Activated CD4-positive, alpha-beta T cell treated with anti-CD3 and anti-CD28 coated beads, Interleukin-2, Interleukin-4, amounts not matched to agents 100 ng/mL and 50 ng/mL, durations not matched to agents 16 hours and 8 hours (primary cell): ENCODE measurements at regions not wholly inside any gene's neighbourhood (a gene's known extent, or its start where the extent isn't known, plus 50 kb on each side); places are given as distances from the start of the nearest gene placed in this dataset.
"Not testable (repeated sequence)": the region's sequence is repeated elsewhere in the genome, so short reads cannot be mapped to it uniquely, and the experiment has no call there.

Experiments used
- DNase-seq: peaks from one replicate; pipeline ENCODE4 v3.0.0-alpha.2; 2020; ENCODE audit warnings: low spot score

DNA sequence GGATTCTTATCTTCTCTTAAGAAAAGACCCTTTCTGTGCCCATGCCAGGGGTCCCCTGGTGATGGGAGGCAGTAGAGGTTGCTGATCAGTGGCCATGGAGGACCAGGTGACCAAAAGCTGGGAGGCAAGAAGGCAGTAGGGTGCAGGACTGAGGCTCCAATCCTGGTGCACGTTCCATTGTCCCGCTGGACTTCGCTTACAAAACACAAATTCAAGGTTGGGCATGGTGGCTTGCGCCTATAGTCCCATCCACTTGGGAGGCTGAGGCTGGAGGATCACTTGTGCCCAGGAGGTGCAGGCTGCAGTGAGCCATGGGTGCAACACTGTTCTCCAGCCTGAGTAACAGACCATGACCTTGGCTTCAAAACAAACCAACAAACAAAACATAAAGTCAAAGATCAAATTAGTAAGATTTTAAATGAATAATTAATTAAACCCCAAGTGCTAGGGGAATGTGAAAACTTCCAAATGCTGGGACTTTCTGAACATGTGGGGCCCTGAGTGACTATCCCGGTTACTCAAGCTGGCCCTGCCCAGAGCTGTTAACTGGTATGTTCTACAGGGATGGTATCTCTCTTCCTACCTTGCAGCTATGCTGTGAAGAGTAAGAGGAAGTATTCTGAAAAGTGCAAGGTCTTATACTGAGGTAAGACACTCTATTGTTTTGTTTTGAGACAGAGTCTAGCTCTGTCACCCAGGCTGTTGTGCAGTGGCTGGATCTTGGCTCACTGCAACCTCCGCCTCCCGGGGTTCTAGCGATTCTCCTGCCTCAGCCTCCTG, 97.6 kb downstream of the LYZL2 start:
- no peak for DNase-seq

- DNase-seq = peak; percentile 83
Observed at GRCh38 chr10:30529373-30529998, 95.5 kb downstream of the MAP3K8 start.

- DNase-seq = no peak
Observed at GRCh38 chr10:30528429-30528786, 94.4 kb downstream of the MAP3K8 start.

GRCh38 chr10:30527623-30528428, 93.8 kb downstream of the MAP3K8 start:
- no peak for DNase-seq

DNA sequence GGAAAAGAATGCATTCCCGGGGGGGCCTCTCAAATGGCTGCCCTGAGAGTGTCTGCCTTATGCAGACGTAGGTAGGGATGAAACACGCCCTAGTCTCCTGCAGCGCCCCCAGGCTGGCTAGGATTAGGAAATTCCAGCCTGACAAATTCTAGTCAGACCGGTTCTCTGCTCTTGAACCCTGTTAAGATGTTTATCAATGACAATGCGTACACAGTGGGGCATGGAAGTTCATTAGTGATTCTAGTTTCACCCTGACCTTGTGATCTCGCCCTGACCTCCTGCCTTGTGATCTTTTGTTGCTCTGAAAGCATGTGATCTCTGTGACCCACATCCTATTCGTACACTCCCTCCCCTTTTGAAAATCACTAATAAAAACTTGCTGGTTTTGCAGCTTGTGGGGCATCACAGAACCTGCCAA, 88.7 kb downstream of the MAP3K8 start:
- DNase-seq = not testable (repeated sequence)

DNA sequence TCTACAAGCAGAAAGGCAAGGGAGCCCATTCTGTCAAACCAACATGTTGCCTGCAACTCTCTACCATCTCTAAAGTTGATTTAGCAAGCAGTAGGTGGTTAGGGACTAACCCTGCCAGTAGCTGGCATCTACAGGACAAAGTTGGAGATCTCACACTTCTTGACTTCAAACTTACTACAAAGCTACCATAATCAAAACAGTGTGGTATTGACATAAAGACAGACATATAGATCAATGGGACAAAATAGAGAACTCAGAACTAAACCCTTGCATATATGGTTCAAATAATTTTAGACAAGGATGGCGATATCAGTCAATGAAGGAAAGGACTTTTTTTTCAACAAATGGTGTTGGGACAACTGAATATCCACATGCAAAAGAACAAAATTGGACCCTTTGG, 84.9 kb downstream of the MAP3K8 start:
- DNase-seq = no peak
